Tibial nerve (tissue), 4 donors: ENCODE measurements at regions not wholly inside any gene's neighbourhood (a gene's known extent, or its start where the extent isn't known, plus 50 kb on each side); places are given as distances from the start of the nearest gene placed in this dataset.

Experiments
- CTCF ChIP-seq, 5 experiments: fragments of 200-600 bp in 3 of 5; fragments of 450-650 bp in 2 of 5; sonication (generic) in 3 of 5; IDR thresholded peaks; one replicate each; pipeline ENCODE4 v1.5.1; 2016 to 2019; ENCODE audit warnings: antibody characterized with exemption in 5 of 5, mild to moderate bottlenecking in 3 of 5, moderate library complexity in 2 of 5
- EP300 ChIP-seq, 2 donors: sonication (generic); formaldehyde crosslinking; IDR thresholded peaks; one replicate each; pipeline ENCODE4 v1.6.1; 2017; ENCODE audit warnings: antibody characterized with exemption in 2 of 2, mild to moderate bottlenecking in 1 of 2
- POLR2A ChIP-seq, 2 donors: fragments of 450-650 bp; IDR thresholded peaks; one replicate each; pipeline ENCODE4 v1.6.1; 2017; ENCODE audit warnings: antibody characterized with exemption in 2 of 2, mild to moderate bottlenecking in 2 of 2, moderate library complexity in 2 of 2

GRCh38 chr2:82254728-82255127, 1950.2 kb upstream of the LRRTM1 start:
- TF ChIP-seq CTCF (IDR thresholded peaks at IDR 0.05) (no peak), EP300 (IDR thresholded peaks at IDR 0.05) (no peak), POLR2A (IDR thresholded peaks at IDR 0.05) (no peak)
